CD14-positive monocyte (primary cell): ENCODE measurements at regions not wholly inside any gene's neighbourhood (a gene's known extent, or its start where the extent isn't known, plus 50 kb on each side); places are given as distances from the start of the nearest gene placed in this dataset.

Source experiments
- DNase-seq, 3 donors: peaks; one replicate each; pipeline ENCODE4 v3.0.0-alpha.2; 2011 to 2022
- H2AFZ ChIP-seq: 2 replicates; pipeline ENCODE4 v1.6.0; 2012; ENCODE audit warnings: mild to moderate bottlenecking, low read depth, low read length, inconsistent platforms; ENCODE audit not compliant: insufficient read depth, poor library complexity, severe bottlenecking
- H3K27ac ChIP-seq, 2 donors: 1 replicate in 1 of 2; 2 replicates in 1 of 2; pipeline ENCODE4 v1.5.1; 2012 to 2013; ENCODE audit warnings: low read length in 2 of 2, control low read depth in 1 of 2, inconsistent platforms in 1 of 2, low read depth in 1 of 2, mild to moderate bottlenecking in 1 of 2
- H3K27me3 ChIP-seq, 2 donors: one replicate each; pipeline versions ENCODE4 v1.6.0 to v1.6.1; 2011 to 2013; ENCODE audit warnings: low read length in 2 of 2; ENCODE audit not compliant: control insufficient read depth in 2 of 2, insufficient read depth in 2 of 2
- H3K36me3 ChIP-seq, 2 donors: replicated peaks in 1 of 2; 1 replicate in 1 of 2; 2 replicates in 1 of 2; pipeline versions ENCODE4 v1.5.1 to v1.6.1; 2012 to 2013; ENCODE audit warnings: low read length in 2 of 2, control low read depth in 1 of 2, inconsistent platforms in 1 of 2, mild to moderate bottlenecking in 1 of 2; ENCODE audit not compliant: insufficient read depth in 2 of 2, control insufficient read depth in 1 of 2
- H3K4me1 ChIP-seq, 2 donors: 1 replicate in 1 of 2; 2 replicates in 1 of 2; pipeline versions ENCODE4 v1.5.1 to v1.6.1; 2012 to 2013; ENCODE audit warnings: low read length in 2 of 2, control low read depth in 1 of 2, inconsistent platforms in 1 of 2, mild to moderate bottlenecking in 1 of 2, moderate library complexity in 1 of 2; ENCODE audit not compliant: insufficient read depth in 2 of 2, control insufficient read depth in 1 of 2
- H3K4me2 ChIP-seq: replicated peaks from 2 replicates; pipeline ENCODE3; 2012; ENCODE audit warnings: low read length, moderate library complexity, mild to moderate bottlenecking; ENCODE audit not compliant: poor library complexity, severe bottlenecking; ENCODE audit errors: extremely low read depth
- H3K4me3 ChIP-seq, 3 experiments: fragments of 200-600 bp in 1 of 3; sonication (generic) in 1 of 3; replicated peaks in 1 of 3; 1 replicate in 2 of 3; 2 replicates in 1 of 3; pipeline ENCODE4 v1.5.1; 2011 to 2013; ENCODE audit warnings: low read length in 3 of 3, mild to moderate bottlenecking in 3 of 3, control low read depth in 2 of 3, low read depth in 2 of 3, inconsistent platforms in 1 of 3, moderate library complexity in 1 of 3
- H3K79me2 ChIP-seq: 2 replicates; pipeline ENCODE4 v1.6.0; 2012; ENCODE audit warnings: mild to moderate bottlenecking, control low read depth, inconsistent platforms, low read length, moderate library complexity; ENCODE audit not compliant: insufficient read depth
- H3K9ac ChIP-seq: 2 replicates; pipeline ENCODE4 v1.6.0; 2017; ENCODE audit warnings: low read length, mild to moderate bottlenecking; ENCODE audit not compliant: insufficient read depth, poor library complexity, severe bottlenecking
- H3K9me3 ChIP-seq, 2 donors: replicated peaks in 1 of 2; 1 replicate in 1 of 2; 2 replicates in 1 of 2; pipeline versions ENCODE4 v1.5.1 to v1.6.1; 2012 to 2013; ENCODE audit warnings: low read length in 2 of 2, control low read depth in 1 of 2; ENCODE audit not compliant: control insufficient read depth in 1 of 2, insufficient read depth in 1 of 2
- H4K20me1 ChIP-seq: 2 replicates; pipeline ENCODE4 v1.6.0; 2012; ENCODE audit warnings: mild to moderate bottlenecking, low read length, control low read depth, moderate library complexity; ENCODE audit not compliant: insufficient read depth
- H3K27ac Mint-ChIP-seq, 7 donors: one replicate each; pipeline ENCODE4 v1.8.0; 2020; ENCODE audit warnings: mild to moderate bottlenecking in 7 of 7, mixed read lengths in 7 of 7, moderate library complexity in 6 of 7, inconsistent platforms in 2 of 7
- H3K27me3 Mint-ChIP-seq, 3 donors: one replicate each; pipeline ENCODE4 v1.8.0; 2021 to 2022; ENCODE audit warnings: low read depth in 3 of 3, mild to moderate bottlenecking in 3 of 3, mixed read lengths in 3 of 3, moderate library complexity in 3 of 3, inconsistent platforms in 1 of 3
- H3K36me3 Mint-ChIP-seq, 2 donors: one replicate each; pipeline ENCODE4 v1.8.0; 2020; ENCODE audit warnings: mixed read lengths in 2 of 2, inconsistent platforms in 1 of 2, mild to moderate bottlenecking in 1 of 2
- H3K4me1 Mint-ChIP-seq: one replicate; pipeline ENCODE4 v1.8.0; 2020; ENCODE audit warnings: mild to moderate bottlenecking, mixed read lengths
- H3K4me3 Mint-ChIP-seq, 2 donors: one replicate each; pipeline ENCODE4 v1.8.0; 2020; ENCODE audit warnings: mild to moderate bottlenecking in 2 of 2, mixed read lengths in 2 of 2, moderate library complexity in 1 of 2
- H3K9me3 Mint-ChIP-seq, 7 donors: one replicate each; pipeline ENCODE4 v1.8.0; 2020 to 2022; ENCODE audit warnings: mixed read lengths in 7 of 7, mild to moderate bottlenecking in 6 of 7, moderate library complexity in 6 of 7, inconsistent platforms in 2 of 7
- CTCF ChIP-seq: fragments of 200-600 bp; IDR thresholded peaks from one replicate; pipeline ENCODE4 v1.8.0; 2022; ENCODE audit warnings: antibody characterized with exemption, mild to moderate bottlenecking
- WGBS: methylation state at CpG from one replicate; pipeline ENCODE4 v1.1.5; 2013; ENCODE audit warnings: missing lambda C conversion rate; ENCODE audit not compliant: insufficient coverage; 5-methylcytosine and 5-hydroxymethylcytosine counted together
- intact Hi-C, 2 donors: fragments of 100-400 bp; cut with micrococcal nuclease; formaldehyde crosslinking; loops; one replicate each; pipeline versions ENCODE4 v1.15.0 to v1.15.1; 2023

- no peaks in the 10 kb centered on the region for H3K4me1 Mint-ChIP-seq
- no CpG with 5 or more reads among the region's 3 CpGs for WGBS
- H4K20me1 ChIP-seq, result no peaks in the 10 kb centered on the region
- peaks cover 0 to 7% (median 2%) of the 10 kb centered on the region in 7 donors for H3K9me3 Mint-ChIP-seq
- no peaks in the 10 kb centered on the region for H3K9me3 ChIP-seq
- DNase-seq, result no peak
- peaks cover 0 to 2% (median 0%) of the 10 kb centered on the region in 3 donors for H3K27me3 Mint-ChIP-seq
- H2AFZ ChIP-seq, result no peak overlapping the region
- H3K79me2 ChIP-seq, result no peaks in the 10 kb centered on the region
- no peak overlapping the region for H3K4me2 ChIP-seq
- no peaks in the 10 kb centered on the region for H3K4me1 ChIP-seq
- no peak for TF ChIP-seq CTCF
- H3K36me3 Mint-ChIP-seq, result no peaks in the 10 kb centered on the region
- H3K27ac Mint-ChIP-seq, result no peak overlapping the region
- no peak overlapping the region for H3K9ac ChIP-seq
- H3K4me3 Mint-ChIP-seq, result no peak overlapping the region
- intact Hi-C loops, result no loop called here
- no peak overlapping the region for H3K4me3 ChIP-seq
- H3K27ac ChIP-seq, result no peak overlapping the region
- H3K27me3 ChIP-seq, result no peaks in the 10 kb centered on the region
- no peaks in the 10 kb centered on the region for H3K36me3 ChIP-seq
Observed at GRCh38 chr4:57370691-57371090, 260.5 kb upstream of the IGFBP7 start.

- Histone ChIP-seq H3K4me3 (no peak overlapping the region), H4K20me1 (no peaks in the 10 kb centered on the region), H3K4me1 (no peaks in the 10 kb centered on the region), H3K27ac (no peak overlapping the region), H3K27me3 (no peaks in the 10 kb centered on the region), H3K9me3 (no peaks in the 10 kb centered on the region), H2AFZ (no peak overlapping the region), H3K79me2 (no peaks in the 10 kb centered on the region), H3K9ac (no peak overlapping the region), H3K4me2 (no peak overlapping the region), H3K36me3 (no peaks in the 10 kb centered on the region)
- Mint-ChIP-seq H3K27ac (no peak overlapping the region), H3K4me3 (no peak overlapping the region), H3K9me3 (peaks cover 0 to 6% (median 3%) of the 10 kb centered on the region in 7 donors), H3K4me1 (no peaks in the 10 kb centered on the region), H3K27me3 (peaks cover 0 to 2% (median 0%) of the 10 kb centered on the region in 3 donors), H3K36me3 (no peaks in the 10 kb centered on the region)
- intact Hi-C loops, result no loop called here
- WGBS, result no CpG with 5 or more reads among the region's 1 CpG
- DNase-seq, result no peak
- TF ChIP-seq CTCF, result no peak
Observed at GRCh38 chr4:57369446-57369845, 259.3 kb upstream of the IGFBP7 start.
